ENCODE measurements at regions not wholly inside any gene's neighbourhood (a gene's known extent, or its start where the extent isn't known, plus 50 kb on each side); places are given as distances from the start of the nearest gene placed in this dataset.

DNA sequence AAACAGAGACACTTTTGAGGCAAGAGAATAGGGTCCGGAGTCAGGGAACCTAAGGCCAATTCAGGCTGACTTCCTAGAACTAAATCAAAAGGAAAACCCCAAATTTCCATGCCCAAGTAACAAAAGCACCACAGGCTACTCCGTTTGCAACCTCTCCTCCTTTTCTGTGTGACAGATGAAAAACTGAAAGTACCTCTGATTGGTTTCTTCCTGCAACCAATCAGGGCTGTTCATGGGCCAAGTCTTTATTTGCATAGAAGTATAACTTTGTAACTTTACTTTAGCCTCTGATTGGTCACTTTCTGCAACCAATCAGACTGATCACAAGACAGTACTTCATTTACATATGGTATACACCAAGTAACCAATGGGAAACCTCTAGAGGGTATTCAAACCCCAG, 239.9 kb upstream of the KCND2 start:
- Histone ChIP-seq H3K27ac (ENCODE audit: low read length) (no peak overlapping the region), H3K27me3 (ENCODE audit: low read length) (no peaks in the 10 kb centered on the region), H2AFZ (ENCODE audit: low read length) (no peak overlapping the region), H3K9me3 (ENCODE audit: low read length) (peaks cover 13% of the 10 kb centered on the region), H3K79me2 (ENCODE audit: low read length) (no peaks in the 10 kb centered on the region), H3K4me3 (ENCODE audit: low read length) (no peak overlapping the region), H3K4me2 (ENCODE audit: low read depth, low read length, poor library complexity, severe bottlenecking) (no peak overlapping the region), H4K20me1 (ENCODE audit: insufficient read depth, low read depth, low read length) (no peaks in the 10 kb centered on the region), H3K9me2 (replicated peaks; ENCODE audit: insufficient read depth, low read length) (no peaks in the 10 kb centered on the region), H3K36me3 (ENCODE audit: insufficient read depth, low read length) (no peaks in the 10 kb centered on the region), H3K9ac (ENCODE audit: low read length) (no peak overlapping the region), H3K4me1 (ENCODE audit: low read length) (no peaks in the 10 kb centered on the region)
- DNase-seq: no peak

- Histone ChIP-seq H3K36me3 (ENCODE audit: insufficient read depth, low read length) (no peaks in the 10 kb centered on the region), H3K4me1 (ENCODE audit: low read length) (no peaks in the 10 kb centered on the region), H3K9me2 (replicated peaks; ENCODE audit: insufficient read depth, low read length) (no peaks in the 10 kb centered on the region), H3K4me3 (ENCODE audit: low read length) (no peak overlapping the region), H3K9me3 (ENCODE audit: low read length) (peaks cover 6% of the 10 kb centered on the region), H4K20me1 (ENCODE audit: insufficient read depth, low read depth, low read length) (no peaks in the 10 kb centered on the region), H2AFZ (ENCODE audit: low read length) (no peak overlapping the region), H3K27ac (ENCODE audit: low read length) (no peak overlapping the region), H3K27me3 (ENCODE audit: low read length) (no peaks in the 10 kb centered on the region), H3K4me2 (ENCODE audit: low read depth, low read length, poor library complexity, severe bottlenecking) (no peak overlapping the region), H3K9ac (ENCODE audit: low read length) (no peak overlapping the region), H3K79me2 (ENCODE audit: low read length) (no peaks in the 10 kb centered on the region)
- DNase-seq: no peak
These were observed 233.8 kb upstream of the KCND2 start for GRCh38 chr7:120039138-120039537.

GRCh38 chr7:120041798-120042197, 231.2 kb upstream of the KCND2 start:
- Histone ChIP-seq H3K4me2 (ENCODE audit: low read depth, low read length, poor library complexity, severe bottlenecking) (no peak overlapping the region), H3K36me3 (ENCODE audit: insufficient read depth, low read length) (no peaks in the 10 kb centered on the region), H3K4me3 (ENCODE audit: low read length) (no peak overlapping the region), H3K27ac (ENCODE audit: low read length) (no peak overlapping the region), H3K9me2 (replicated peaks; ENCODE audit: insufficient read depth, low read length) (no peaks in the 10 kb centered on the region), H3K9ac (ENCODE audit: low read length) (no peak overlapping the region), H2AFZ (ENCODE audit: low read length) (no peak overlapping the region), H3K27me3 (ENCODE audit: low read length) (no peaks in the 10 kb centered on the region), H3K4me1 (ENCODE audit: low read length) (no peaks in the 10 kb centered on the region), H3K79me2 (ENCODE audit: low read length) (no peaks in the 10 kb centered on the region), H3K9me3 (ENCODE audit: low read length) (peaks cover 6% of the 10 kb centered on the region), H4K20me1 (ENCODE audit: insufficient read depth, low read depth, low read length) (no peaks in the 10 kb centered on the region)
- DNase-seq: no peak

DNA sequence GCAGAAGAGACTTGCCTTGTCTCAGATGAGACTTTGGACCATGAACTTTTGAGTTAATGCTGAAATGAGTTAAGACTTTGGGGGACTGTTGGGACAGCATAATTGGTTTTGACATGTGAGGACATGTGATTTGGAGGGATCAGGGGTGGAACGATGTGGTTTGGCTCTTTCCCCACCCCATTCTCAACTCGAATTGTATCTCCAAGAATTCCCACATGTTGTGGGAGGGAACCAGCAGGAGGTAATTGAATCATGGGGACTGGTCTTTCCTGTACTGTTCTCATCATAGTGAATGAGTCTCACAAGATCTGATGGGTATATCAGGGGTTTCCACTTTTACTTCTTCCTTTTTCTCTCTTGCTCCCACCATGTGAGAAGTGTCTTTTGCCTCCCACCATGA, 229.7 kb upstream of the KCND2 start:
- H3K4me3 ChIP-seq (ENCODE audit: low read length): no peak overlapping the region
- no peak for DNase-seq
- H3K4me1 ChIP-seq (ENCODE audit: low read length): no peaks in the 10 kb centered on the region
- H2AFZ ChIP-seq (ENCODE audit: low read length): no peak overlapping the region
- no peaks in the 10 kb centered on the region for H3K27me3 ChIP-seq (ENCODE audit: low read length)
- H3K4me2 ChIP-seq (ENCODE audit: low read depth, low read length, poor library complexity, severe bottlenecking): no peak overlapping the region
- peaks cover 9% of the 10 kb centered on the region for H3K9me3 ChIP-seq (ENCODE audit: low read length)
- no peaks in the 10 kb centered on the region for H3K9me2 ChIP-seq (replicated peaks; ENCODE audit: insufficient read depth, low read length)
- no peaks in the 10 kb centered on the region for H4K20me1 ChIP-seq (ENCODE audit: insufficient read depth, low read depth, low read length)
- no peak overlapping the region for H3K27ac ChIP-seq (ENCODE audit: low read length)
- no peak overlapping the region for H3K9ac ChIP-seq (ENCODE audit: low read length)
- no peaks in the 10 kb centered on the region for H3K36me3 ChIP-seq (ENCODE audit: insufficient read depth, low read length)
- H3K79me2 ChIP-seq (ENCODE audit: low read length): no peaks in the 10 kb centered on the region

GRCh38 chr7:120052884-120053382, 220.0 kb upstream of the KCND2 start:
- H3K79me2 ChIP-seq (ENCODE audit: low read length): no peaks in the 10 kb centered on the region
- H3K4me3 ChIP-seq (ENCODE audit: low read length): no peak overlapping the region
- H3K9me3 ChIP-seq (ENCODE audit: low read length): peaks cover 11% of the 10 kb centered on the region
- no peaks in the 10 kb centered on the region for H3K9me2 ChIP-seq (replicated peaks; ENCODE audit: insufficient read depth, low read length)
- H3K9ac ChIP-seq (ENCODE audit: low read length): no peak overlapping the region
- DNase-seq: no peak
- H3K4me2 ChIP-seq (ENCODE audit: low read depth, low read length, poor library complexity, severe bottlenecking): no peak overlapping the region
- H2AFZ ChIP-seq (ENCODE audit: low read length): no peak overlapping the region
- no peaks in the 10 kb centered on the region for H4K20me1 ChIP-seq (ENCODE audit: insufficient read depth, low read depth, low read length)
- no peaks in the 10 kb centered on the region for H3K36me3 ChIP-seq (ENCODE audit: insufficient read depth, low read length)
- H3K4me1 ChIP-seq (ENCODE audit: low read length): no peaks in the 10 kb centered on the region
- H3K27ac ChIP-seq (ENCODE audit: low read length): no peak overlapping the region
- H3K27me3 ChIP-seq (ENCODE audit: low read length): no peaks in the 10 kb centered on the region

DNA sequence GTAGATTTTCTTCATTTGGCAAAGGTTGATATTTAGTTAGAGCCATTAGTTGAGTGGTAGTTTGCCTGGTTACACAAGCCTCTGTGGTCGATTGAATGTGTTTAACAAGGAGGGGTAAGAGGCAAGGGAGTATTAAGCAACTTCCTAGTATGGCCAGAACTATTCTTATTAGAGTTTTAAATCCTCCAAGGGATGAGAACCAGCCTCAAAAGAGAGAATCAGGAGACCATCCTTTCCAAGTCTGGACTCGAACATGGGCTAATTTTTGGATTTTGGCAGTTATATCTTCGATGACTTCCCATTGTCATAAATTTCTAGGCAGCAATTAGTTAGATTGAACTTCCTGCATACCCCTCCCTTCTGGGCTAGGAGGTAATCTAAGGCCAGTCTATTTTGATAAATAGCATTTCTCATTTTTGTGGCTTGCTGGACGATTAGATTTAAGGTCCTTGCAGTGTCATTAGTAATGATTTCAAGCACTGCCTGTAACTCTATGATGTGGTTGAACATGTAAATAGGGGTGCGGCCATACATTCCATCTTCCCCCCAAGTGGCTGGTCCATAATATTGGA, 219.5 kb upstream of the KCND2 start:
- Histone ChIP-seq H3K27me3 (ENCODE audit: low read length) (no peaks in the 10 kb centered on the region), H4K20me1 (ENCODE audit: insufficient read depth, low read depth, low read length) (no peaks in the 10 kb centered on the region), H2AFZ (ENCODE audit: low read length) (no peak overlapping the region), H3K9ac (ENCODE audit: low read length) (no peak overlapping the region), H3K36me3 (ENCODE audit: insufficient read depth, low read length) (no peaks in the 10 kb centered on the region), H3K9me3 (ENCODE audit: low read length) (peaks cover 9% of the 10 kb centered on the region), H3K79me2 (ENCODE audit: low read length) (no peaks in the 10 kb centered on the region), H3K9me2 (replicated peaks; ENCODE audit: insufficient read depth, low read length) (no peaks in the 10 kb centered on the region), H3K4me1 (ENCODE audit: low read length) (no peaks in the 10 kb centered on the region), H3K4me2 (ENCODE audit: low read depth, low read length, poor library complexity, severe bottlenecking) (no peak overlapping the region), H3K27ac (ENCODE audit: low read length) (no peak overlapping the region), H3K4me3 (ENCODE audit: low read length) (no peak overlapping the region)
- no peak for DNase-seq

DNA sequence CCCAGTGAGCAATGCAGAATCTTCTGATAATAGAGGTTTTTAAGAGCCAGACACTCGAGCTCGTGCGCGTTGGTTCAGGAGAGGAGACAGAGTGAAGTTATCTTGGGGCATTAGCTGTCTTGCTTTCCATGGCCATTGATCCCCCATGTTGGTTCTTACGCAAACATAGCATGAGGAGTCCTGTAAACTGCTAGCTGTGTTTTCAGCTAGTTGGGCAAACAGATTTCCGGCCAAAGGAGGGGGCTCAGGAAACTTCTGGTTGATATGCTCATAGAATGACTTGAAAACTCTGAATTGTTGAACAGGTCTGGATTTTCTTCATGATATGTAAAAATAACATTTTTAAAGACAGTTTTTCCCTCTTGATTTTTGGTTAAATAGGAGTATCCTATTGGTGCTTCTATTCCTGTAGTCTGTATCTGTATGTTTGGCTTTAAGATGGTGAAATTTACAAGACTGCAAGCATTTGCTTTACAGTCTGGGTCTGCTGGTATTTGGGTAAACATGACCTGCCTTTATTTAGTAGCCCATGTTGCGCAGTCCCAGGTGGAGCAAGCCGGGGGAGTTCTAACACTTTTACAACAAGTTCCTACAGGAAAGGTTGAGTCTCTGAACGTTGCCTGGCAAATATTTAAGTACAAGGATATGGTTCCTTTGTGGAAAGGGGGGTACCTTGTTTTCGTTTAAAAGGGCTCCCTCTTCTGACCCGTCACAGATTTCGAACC, 218.4 kb upstream of the KCND2 start:
- no peak overlapping the region for H3K4me2 ChIP-seq (ENCODE audit: low read depth, low read length, poor library complexity, severe bottlenecking)
- no peak overlapping the region for H3K9ac ChIP-seq (ENCODE audit: low read length)
- peaks cover 9% of the 10 kb centered on the region for H3K9me3 ChIP-seq (ENCODE audit: low read length)
- no peaks in the 10 kb centered on the region for H4K20me1 ChIP-seq (ENCODE audit: insufficient read depth, low read depth, low read length)
- no peaks in the 10 kb centered on the region for H3K79me2 ChIP-seq (ENCODE audit: low read length)
- no peaks in the 10 kb centered on the region for H3K9me2 ChIP-seq (replicated peaks; ENCODE audit: insufficient read depth, low read length)
- no peaks in the 10 kb centered on the region for H3K27me3 ChIP-seq (ENCODE audit: low read length)
- no peak for DNase-seq
- H3K4me3 ChIP-seq (ENCODE audit: low read length): no peak overlapping the region
- no peaks in the 10 kb centered on the region for H3K36me3 ChIP-seq (ENCODE audit: insufficient read depth, low read length)
- H2AFZ ChIP-seq (ENCODE audit: low read length): no peak overlapping the region
- no peak overlapping the region for H3K27ac ChIP-seq (ENCODE audit: low read length)
- no peaks in the 10 kb centered on the region for H3K4me1 ChIP-seq (ENCODE audit: low read length)

DNA sequence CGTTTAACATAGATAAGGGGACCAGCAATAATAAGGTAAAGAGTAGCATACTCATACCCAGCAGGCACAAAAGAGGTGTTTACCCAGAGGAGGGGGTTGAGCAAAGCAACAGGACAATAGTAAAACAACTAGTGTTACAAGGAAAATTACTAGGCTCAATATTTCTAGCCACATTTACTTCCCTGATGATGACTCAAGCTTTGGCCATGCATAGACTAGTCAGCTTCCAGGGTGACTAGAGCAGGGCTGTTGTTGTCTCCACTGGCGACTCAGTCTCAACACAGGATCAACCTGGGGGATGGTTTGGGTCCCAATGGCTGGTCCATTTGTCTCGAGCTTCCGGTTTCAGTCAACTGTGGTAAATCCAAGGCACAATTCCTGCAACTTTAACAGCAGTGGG, 217.7 kb upstream of the KCND2 start:
- Histone ChIP-seq H3K79me2 (ENCODE audit: low read length) (no peaks in the 10 kb centered on the region), H3K27ac (ENCODE audit: low read length) (no peak overlapping the region), H3K27me3 (ENCODE audit: low read length) (no peaks in the 10 kb centered on the region), H3K4me3 (ENCODE audit: low read length) (no peak overlapping the region), H3K36me3 (ENCODE audit: insufficient read depth, low read length) (no peaks in the 10 kb centered on the region), H2AFZ (ENCODE audit: low read length) (no peak overlapping the region), H3K4me1 (ENCODE audit: low read length) (no peaks in the 10 kb centered on the region), H3K9me2 (replicated peaks; ENCODE audit: insufficient read depth, low read length) (no peaks in the 10 kb centered on the region), H3K9ac (ENCODE audit: low read length) (no peak overlapping the region), H4K20me1 (ENCODE audit: insufficient read depth, low read depth, low read length) (no peaks in the 10 kb centered on the region), H3K9me3 (ENCODE audit: low read length) (peaks cover 12% of the 10 kb centered on the region), H3K4me2 (ENCODE audit: low read depth, low read length, poor library complexity, severe bottlenecking) (no peak overlapping the region)
- DNase-seq: no peak
